C4-2B (cell line): ENCODE measurements at regions not wholly inside any gene's neighbourhood (a gene's known extent, or its start where the extent isn't known, plus 50 kb on each side); places are given as distances from the start of the nearest gene placed in this dataset.

Source experiments
- CTCF ChIP-seq: fragments of 450-650 bp; conservative IDR thresholded peaks from 2 replicates; pipeline ENCODE4 v1.5.1; 2017; ENCODE audit warnings: mild to moderate bottlenecking
- ZFX ChIP-seq: fragments of 450-650 bp; IDR thresholded peaks from 2 replicates; pipeline ENCODE4 v1.6.1; 2017

GRCh38 chr4:189200353-189200752, 740.3 kb upstream of the FRG1 start:
- TF ChIP-seq CTCF (no peak), ZFX (no peak)
